ENCODE measurements at regions not wholly inside any gene's neighbourhood (a gene's known extent, or its start where the extent isn't known, plus 50 kb on each side); places are given as distances from the start of the nearest gene placed in this dataset.

GRCh38 chr6:141123049-141123448 is 1009.7 kb upstream of the GJE1 start:
- H3K27me3 Mint-ChIP-seq (ENCODE audit: unreplicated experiment), result no peaks in the 10 kb centered on the region
- no peaks in the 10 kb centered on the region for H3K4me1 Mint-ChIP-seq (ENCODE audit: low read depth, unreplicated experiment)
- no peaks in the 10 kb centered on the region for H3K36me3 Mint-ChIP-seq (ENCODE audit: unreplicated experiment)
- no peak overlapping the region for H3K4me3 Mint-ChIP-seq (ENCODE audit: unreplicated experiment)
- no peak for DNase-seq
- H3K27ac Mint-ChIP-seq (ENCODE audit: unreplicated experiment), result no peak overlapping the region
- no peaks in the 10 kb centered on the region for H3K9me3 Mint-ChIP-seq (ENCODE audit: unreplicated experiment)
- no peak for TF ChIP-seq CTCF (IDR thresholded peaks at IDR 0.05; ENCODE audit: partially characterized antibody, unreplicated experiment)

DNA sequence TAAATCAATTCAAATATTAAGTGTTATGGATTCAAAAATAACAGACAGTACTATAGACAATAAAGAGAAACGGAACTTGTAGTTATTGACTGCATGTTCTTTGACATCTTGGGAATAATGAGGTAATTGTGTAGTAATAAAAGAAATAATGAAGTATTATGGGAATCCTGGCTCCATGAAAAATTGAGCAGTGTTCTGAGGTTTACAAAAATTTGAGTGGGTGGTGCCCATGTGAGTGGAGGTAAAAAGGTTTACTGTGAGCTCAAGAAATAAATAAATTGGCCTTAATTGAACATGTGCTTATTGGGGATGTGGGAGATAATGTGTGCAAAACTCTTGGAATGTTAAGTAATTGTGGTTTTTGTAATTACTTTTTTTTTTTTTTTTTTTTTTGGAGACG is 1013.7 kb upstream of the GJE1 start:
- Mint-ChIP-seq H3K9me3 (ENCODE audit: unreplicated experiment) (no peaks in the 10 kb centered on the region), H3K27me3 (ENCODE audit: unreplicated experiment) (no peaks in the 10 kb centered on the region), H3K4me1 (ENCODE audit: low read depth, unreplicated experiment) (no peaks in the 10 kb centered on the region), H3K27ac (ENCODE audit: unreplicated experiment) (no peak overlapping the region), H3K36me3 (ENCODE audit: unreplicated experiment) (no peaks in the 10 kb centered on the region), H3K4me3 (ENCODE audit: unreplicated experiment) (no peak overlapping the region)
- DNase-seq, result no peak
- TF ChIP-seq CTCF (IDR thresholded peaks at IDR 0.05; ENCODE audit: partially characterized antibody, unreplicated experiment), result no peak

GRCh38 chr6:141117874-141118273 is 1014.9 kb upstream of the GJE1 start:
- Mint-ChIP-seq H3K27me3 (ENCODE audit: unreplicated experiment) (no peaks in the 10 kb centered on the region), H3K4me3 (ENCODE audit: unreplicated experiment) (no peak overlapping the region), H3K4me1 (ENCODE audit: low read depth, unreplicated experiment) (no peaks in the 10 kb centered on the region), H3K36me3 (ENCODE audit: unreplicated experiment) (no peaks in the 10 kb centered on the region), H3K9me3 (ENCODE audit: unreplicated experiment) (no peaks in the 10 kb centered on the region), H3K27ac (ENCODE audit: unreplicated experiment) (no peak overlapping the region)
- no peak for DNase-seq
- no peak for TF ChIP-seq CTCF (IDR thresholded peaks at IDR 0.05; ENCODE audit: partially characterized antibody, unreplicated experiment)

DNA sequence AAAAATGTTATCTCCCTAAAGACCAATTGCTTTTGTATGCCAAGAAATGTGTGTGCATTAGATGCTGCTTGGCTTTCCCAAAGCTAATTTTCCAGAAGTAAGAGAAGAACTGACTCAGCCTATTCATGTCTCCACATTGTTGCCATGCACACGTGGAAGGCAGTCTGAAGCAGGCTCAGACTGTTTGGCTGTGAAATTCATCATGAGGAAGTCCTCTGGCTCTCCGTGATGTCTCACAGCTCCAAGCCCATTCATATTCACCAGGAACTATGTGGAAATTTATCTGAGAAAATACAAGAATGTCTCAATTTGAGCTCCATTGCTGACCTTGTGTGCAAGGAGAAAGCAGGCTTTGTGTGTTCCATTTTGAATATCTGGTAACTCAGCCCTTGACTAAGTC is 1022.2 kb upstream of the GJE1 start:
- Mint-ChIP-seq H3K4me3 (ENCODE audit: unreplicated experiment) (no peak overlapping the region), H3K9me3 (ENCODE audit: unreplicated experiment) (no peaks in the 10 kb centered on the region), H3K27ac (ENCODE audit: unreplicated experiment) (no peak overlapping the region), H3K36me3 (ENCODE audit: unreplicated experiment) (no peaks in the 10 kb centered on the region), H3K4me1 (ENCODE audit: low read depth, unreplicated experiment) (peaks cover 5% of the 10 kb centered on the region), H3K27me3 (ENCODE audit: unreplicated experiment) (no peaks in the 10 kb centered on the region)
- no peak for DNase-seq
- no peak for TF ChIP-seq CTCF (IDR thresholded peaks at IDR 0.05; ENCODE audit: partially characterized antibody, unreplicated experiment)

- Mint-ChIP-seq H3K27ac (ENCODE audit: unreplicated experiment) (no peak overlapping the region), H3K27me3 (ENCODE audit: unreplicated experiment) (no peaks in the 10 kb centered on the region)
Measured at GRCh38 chr6:141107591-141108160, 1025.0 kb upstream of the GJE1 start.

More at GRCh38 chr6:141107591-141108160, 1025.0 kb upstream of the GJE1 start:
- TF ChIP-seq CTCF (IDR thresholded peaks at IDR 0.05; ENCODE audit: partially characterized antibody, unreplicated experiment), result no peak
- DNase-seq, result no peak
- peaks cover 2% of the 10 kb centered on the region for H3K9me3 Mint-ChIP-seq (ENCODE audit: unreplicated experiment)
- no peak overlapping the region for H3K4me3 Mint-ChIP-seq (ENCODE audit: unreplicated experiment)
- no peaks in the 10 kb centered on the region for H3K36me3 Mint-ChIP-seq (ENCODE audit: unreplicated experiment)
- peaks cover 8% of the 10 kb centered on the region for H3K4me1 Mint-ChIP-seq (ENCODE audit: low read depth, unreplicated experiment)

Measured in glutamatergic neuron (in vitro differentiated cells).